Nephron progenitor cell (in vitro differentiated cells): ENCODE measurements at regions not wholly inside any gene's neighbourhood (a gene's known extent, or its start where the extent isn't known, plus 50 kb on each side); places are given as distances from the start of the nearest gene placed in this dataset.

Experiments used
- DNase-seq: peaks from one replicate; pipeline ENCODE4 v3.0.0; 2021
- H3K27ac Mint-ChIP-seq: 2 replicates; pipeline ENCODE4 v1.8.0; 2021; ENCODE audit warnings: mild to moderate bottlenecking, moderate library complexity, mixed read lengths
- H3K27me3 Mint-ChIP-seq: 2 replicates; pipeline ENCODE4 v1.8.0; 2021; ENCODE audit warnings: mild to moderate bottlenecking, low read depth, mixed read lengths; ENCODE audit not compliant: poor library complexity
- H3K36me3 Mint-ChIP-seq: 2 replicates; pipeline ENCODE4 v1.8.0; 2021; ENCODE audit warnings: low read depth, mixed read lengths
- H3K4me1 Mint-ChIP-seq: 2 replicates; pipeline ENCODE4 v1.8.0; 2021; ENCODE audit warnings: mixed read lengths
- H3K4me3 Mint-ChIP-seq: 2 replicates; pipeline ENCODE4 v1.8.0; 2021; ENCODE audit warnings: mild to moderate bottlenecking, moderate library complexity, mixed read lengths
- H3K9me3 Mint-ChIP-seq: 2 replicates; pipeline ENCODE4 v1.8.0; 2021; ENCODE audit warnings: mild to moderate bottlenecking, moderate library complexity, mixed read lengths
- TF ChIP-seq, protein P1 (sequence below): fragments of 200-600 bp; sonication (generic); IDR thresholded peaks from 2 replicates; pipeline ENCODE4 v1.5.0; 2021; ENCODE audit warnings: antibody characterized with exemption

DNA sequence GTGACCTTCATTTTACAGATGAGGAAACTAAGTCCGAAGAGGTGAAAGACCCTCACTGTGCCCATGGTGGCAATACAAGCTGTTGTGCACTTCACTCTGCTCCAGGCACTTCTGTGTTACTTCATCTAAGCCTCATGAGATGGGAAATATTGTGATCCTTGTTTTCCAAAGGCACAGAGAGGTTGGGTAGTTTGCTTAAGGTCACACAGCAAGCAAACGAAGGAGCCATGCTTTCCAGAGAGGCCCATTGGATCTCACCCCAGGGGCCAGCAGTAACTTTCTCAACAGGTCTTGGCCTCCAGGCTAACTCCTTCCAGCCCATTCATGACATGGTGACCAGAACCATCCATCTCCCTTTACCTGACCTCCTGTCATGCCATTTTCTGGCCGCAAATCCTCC is 332.8 kb downstream of the MN1 start:
- H3K36me3 Mint-ChIP-seq = no peaks in the 10 kb centered on the region
- peaks cover 27% of the 10 kb centered on the region for H3K27me3 Mint-ChIP-seq
- H3K4me3 Mint-ChIP-seq = no peak overlapping the region
- TF ChIP-seq, protein P1, sequence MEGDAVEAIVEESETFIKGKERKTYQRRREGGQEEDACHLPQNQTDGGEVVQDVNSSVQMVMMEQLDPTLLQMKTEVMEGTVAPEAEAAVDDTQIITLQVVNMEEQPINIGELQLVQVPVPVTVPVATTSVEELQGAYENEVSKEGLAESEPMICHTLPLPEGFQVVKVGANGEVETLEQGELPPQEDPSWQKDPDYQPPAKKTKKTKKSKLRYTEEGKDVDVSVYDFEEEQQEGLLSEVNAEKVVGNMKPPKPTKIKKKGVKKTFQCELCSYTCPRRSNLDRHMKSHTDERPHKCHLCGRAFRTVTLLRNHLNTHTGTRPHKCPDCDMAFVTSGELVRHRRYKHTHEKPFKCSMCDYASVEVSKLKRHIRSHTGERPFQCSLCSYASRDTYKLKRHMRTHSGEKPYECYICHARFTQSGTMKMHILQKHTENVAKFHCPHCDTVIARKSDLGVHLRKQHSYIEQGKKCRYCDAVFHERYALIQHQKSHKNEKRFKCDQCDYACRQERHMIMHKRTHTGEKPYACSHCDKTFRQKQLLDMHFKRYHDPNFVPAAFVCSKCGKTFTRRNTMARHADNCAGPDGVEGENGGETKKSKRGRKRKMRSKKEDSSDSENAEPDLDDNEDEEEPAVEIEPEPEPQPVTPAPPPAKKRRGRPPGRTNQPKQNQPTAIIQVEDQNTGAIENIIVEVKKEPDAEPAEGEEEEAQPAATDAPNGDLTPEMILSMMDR = no peak
- no peak overlapping the region for H3K27ac Mint-ChIP-seq
- no peak for DNase-seq
- H3K9me3 Mint-ChIP-seq = no peaks in the 10 kb centered on the region
- no peaks in the 10 kb centered on the region for H3K4me1 Mint-ChIP-seq

DNA sequence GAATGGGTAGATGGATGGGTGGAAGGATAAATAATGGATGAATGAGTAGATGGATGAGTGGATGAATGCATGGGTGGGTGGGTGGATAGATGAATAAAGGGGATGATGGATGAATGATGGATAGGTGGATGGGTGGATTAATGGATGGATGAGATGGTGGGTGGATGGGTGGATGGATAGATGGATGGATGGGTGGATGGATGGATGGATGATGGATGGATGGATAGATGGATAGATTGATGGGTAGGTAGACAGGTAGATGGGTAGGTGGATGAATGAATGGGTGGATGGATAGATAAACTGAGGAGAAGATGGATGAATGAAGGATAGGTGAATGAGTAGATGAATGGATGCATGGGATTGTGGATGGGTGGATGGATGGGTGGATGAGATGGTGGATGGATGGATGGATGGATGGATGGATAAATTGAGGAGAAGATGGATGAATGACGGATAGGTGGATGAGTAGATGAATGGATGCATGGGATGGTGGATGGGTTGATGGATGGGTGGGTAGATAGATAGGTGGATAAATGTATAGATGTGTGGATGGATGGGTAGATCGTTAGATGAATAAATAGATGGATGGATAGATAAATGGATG is 331.3 kb downstream of the MN1 start:
- peaks cover 27% of the 10 kb centered on the region for H3K27me3 Mint-ChIP-seq
- H3K4me3 Mint-ChIP-seq = no peak overlapping the region
- H3K9me3 Mint-ChIP-seq = no peaks in the 10 kb centered on the region
- H3K27ac Mint-ChIP-seq = no peak overlapping the region
- TF ChIP-seq, protein P1 = no peak
- DNase-seq = no peak
- H3K36me3 Mint-ChIP-seq = no peaks in the 10 kb centered on the region
- H3K4me1 Mint-ChIP-seq = peaks cover 9% of the 10 kb centered on the region

DNA sequence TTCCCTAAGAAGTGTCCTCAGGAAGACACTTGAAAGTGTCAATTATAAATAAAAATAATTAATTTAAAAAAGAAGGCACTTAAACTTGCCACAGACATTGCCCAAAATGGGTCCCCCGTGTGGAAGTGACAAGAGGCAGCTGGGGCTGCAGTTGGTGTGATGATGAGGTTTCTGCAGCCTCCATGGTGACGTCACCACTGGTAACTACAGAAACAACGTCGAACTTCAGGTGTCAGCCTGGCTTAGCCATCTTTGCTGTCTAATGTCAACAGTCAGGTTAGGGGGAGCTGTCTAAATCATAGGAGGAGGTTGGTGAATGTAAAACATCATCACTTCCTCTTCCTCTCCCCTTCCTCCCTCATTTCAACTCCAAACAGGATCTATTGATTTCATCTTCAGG is 328.6 kb downstream of the MN1 start:
- no peaks in the 10 kb centered on the region for H3K9me3 Mint-ChIP-seq
- H3K36me3 Mint-ChIP-seq = no peaks in the 10 kb centered on the region
- H3K27ac Mint-ChIP-seq = no peak overlapping the region
- TF ChIP-seq, protein P1 = no peak
- H3K4me3 Mint-ChIP-seq = no peak overlapping the region
- DNase-seq = no peak
- peaks cover 37% of the 10 kb centered on the region for H3K4me1 Mint-ChIP-seq
- peaks cover 27% of the 10 kb centered on the region for H3K27me3 Mint-ChIP-seq

DNA sequence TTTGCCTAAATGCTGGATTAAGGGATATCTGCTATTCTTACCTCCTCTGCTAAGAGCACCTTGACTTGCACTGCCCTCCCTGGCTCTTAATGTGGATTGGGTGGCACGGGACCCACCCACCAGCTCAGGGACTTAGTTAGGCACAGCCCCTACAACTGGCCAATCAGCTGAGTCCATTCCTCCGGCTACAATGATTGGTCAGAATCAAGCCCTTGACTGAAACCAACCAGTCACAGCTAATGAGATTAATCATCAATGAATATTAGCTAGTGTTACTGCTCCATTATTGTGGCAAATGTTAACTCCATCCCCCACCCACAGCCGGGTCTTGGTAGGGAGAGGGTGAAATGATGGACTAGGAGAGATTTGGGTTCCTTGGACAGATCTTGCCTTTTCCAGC is 328.0 kb downstream of the MN1 start:
- Mint-ChIP-seq H3K36me3 (no peaks in the 10 kb centered on the region), H3K4me3 (no peak overlapping the region), H3K27ac (no peak overlapping the region), H3K9me3 (no peaks in the 10 kb centered on the region), H3K27me3 (peaks cover 29% of the 10 kb centered on the region), H3K4me1 (peaks cover 40% of the 10 kb centered on the region)
- TF ChIP-seq, protein P1 = no peak
- no peak for DNase-seq

DNA sequence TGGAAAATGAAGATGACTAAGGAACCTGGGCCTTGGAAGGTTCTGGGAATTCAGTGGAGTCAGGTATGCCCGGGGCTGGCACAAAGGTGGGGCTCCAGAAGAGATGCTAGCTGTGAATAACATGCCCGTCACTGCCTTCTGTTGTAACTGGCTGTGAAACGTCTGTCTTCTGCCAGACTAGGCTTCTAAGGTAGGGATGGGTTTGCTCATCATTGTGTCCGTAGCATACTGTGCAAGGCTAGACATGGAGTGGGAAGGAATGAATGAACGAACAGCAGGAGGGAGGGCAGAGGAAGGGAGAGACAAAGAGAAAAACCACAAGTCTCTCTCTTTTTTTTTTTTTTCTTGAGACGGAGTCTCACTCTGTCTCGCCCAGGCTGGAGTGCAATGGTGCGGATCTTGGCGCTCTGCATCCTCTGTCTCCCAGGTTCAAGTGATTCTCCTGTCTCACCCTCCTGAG is 327.4 kb downstream of the MN1 start:
- no peak for DNase-seq
- TF ChIP-seq, protein P1 = no peak
- no peak overlapping the region for H3K4me3 Mint-ChIP-seq
- no peak overlapping the region for H3K27ac Mint-ChIP-seq
- H3K4me1 Mint-ChIP-seq = peaks cover 41% of the 10 kb centered on the region
- H3K36me3 Mint-ChIP-seq = no peaks in the 10 kb centered on the region
- no peaks in the 10 kb centered on the region for H3K9me3 Mint-ChIP-seq
- peaks cover 34% of the 10 kb centered on the region for H3K27me3 Mint-ChIP-seq
